Natural killer cell treated with Interleukin-12 subunit alpha and Interleukin-12 subunit beta and Interleukin-15 and Interleukin-18, amount 100 ng/mL, for 72 hours (primary cell): ENCODE measurements at regions not wholly inside any gene's neighbourhood (a gene's known extent, or its start where the extent isn't known, plus 50 kb on each side); places are given as distances from the start of the nearest gene placed in this dataset.
A peak's percentile ranks its signal among the peaks of the same experiment; 100 is the strongest.

Experiments
- ATAC-seq, 2 donors: fragments of 150-1000 bp; cut with Tn5 transposase in 1 of 2; sonication (Bioruptor Pico), chemical (Tn5 transposase) in 1 of 2; 2 replicates each; pipeline ENCODE4 v1.10.0; 2021
- DNase-seq: peaks from one replicate; pipeline ENCODE4 v3.0.0; 2022; ENCODE audit warnings: low spot score
- H3K27ac Mint-ChIP-seq, 2 donors: 1 replicate in 1 of 2; 2 replicates in 1 of 2; pipeline ENCODE4 v1.8.0; 2022; ENCODE audit warnings: mixed read lengths in 2 of 2, mild to moderate bottlenecking in 1 of 2, moderate library complexity in 1 of 2
- H3K27me3 Mint-ChIP-seq, 2 donors: 1 replicate in 1 of 2; 2 replicates in 1 of 2; pipeline ENCODE4 v1.8.0; 2022; ENCODE audit warnings: mixed read lengths in 2 of 2
- H3K36me3 Mint-ChIP-seq: one replicate; pipeline ENCODE4 v1.8.0; 2022; ENCODE audit warnings: mixed read lengths
- H3K4me1 Mint-ChIP-seq, 2 donors: 1 replicate in 1 of 2; 2 replicates in 1 of 2; pipeline ENCODE4 v1.8.0; 2022; ENCODE audit warnings: low read depth in 2 of 2, mixed read lengths in 2 of 2, mild to moderate bottlenecking in 1 of 2
- H3K4me3 Mint-ChIP-seq: one replicate; pipeline ENCODE4 v1.8.0; 2022; ENCODE audit warnings: mixed read lengths
- H3K9me3 Mint-ChIP-seq: 2 replicates; pipeline ENCODE4 v1.8.0; 2022; ENCODE audit warnings: mixed read lengths

DNA sequence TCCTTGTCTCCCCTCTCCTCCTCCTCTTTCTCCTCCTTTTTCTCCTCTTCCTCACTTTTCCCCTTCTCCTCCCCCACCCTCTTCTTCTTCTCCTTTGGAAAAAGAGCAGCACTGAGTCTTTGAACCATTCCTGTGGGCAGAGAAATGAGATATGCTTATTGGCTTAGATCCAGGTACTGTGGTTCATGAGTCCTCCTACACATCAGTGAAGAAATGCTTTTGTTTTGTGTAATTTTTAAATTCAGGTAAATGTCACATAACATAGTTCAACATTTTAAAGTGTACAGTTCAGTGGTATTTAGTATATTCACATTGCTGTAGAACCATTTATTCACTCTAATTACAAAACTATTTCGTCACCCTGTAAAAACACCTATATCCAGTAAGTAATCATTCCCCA lies 402.1 kb downstream of the AACS start:
- Mint-ChIP-seq H3K4me1 (no peaks in the 10 kb centered on the region), H3K4me3 (no peak overlapping the region), H3K9me3 (no peaks in the 10 kb centered on the region), H3K27ac (no peak overlapping the region), H3K36me3 (no peaks in the 10 kb centered on the region), H3K27me3 (peaks cover 7 to 8% of the 10 kb centered on the region in 2 donors)
- DNase-seq (no peak), ATAC-seq (no peak)

DNA sequence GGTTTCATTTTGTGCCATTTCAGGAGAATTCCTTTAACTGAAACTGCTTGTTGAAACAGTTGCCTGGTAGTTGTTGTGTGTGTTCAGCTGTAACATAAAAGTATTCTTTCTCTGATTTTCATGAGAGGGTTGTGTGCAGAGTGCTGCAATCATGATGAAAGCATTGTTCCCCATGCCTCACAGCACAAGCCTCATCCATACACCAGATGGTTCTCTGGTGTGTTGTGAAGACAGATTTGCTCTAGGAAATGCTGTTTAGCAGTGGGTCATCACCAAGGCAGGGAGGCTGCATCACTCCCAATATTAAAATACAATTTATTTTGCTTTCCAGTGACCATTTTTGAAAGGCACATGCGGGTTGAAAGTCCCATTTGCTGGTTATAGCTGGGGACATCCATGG lies 404.4 kb downstream of the AACS start:
- H3K27me3 Mint-ChIP-seq, result peaks cover 8 to 16% of the 10 kb centered on the region in 2 donors

DNA sequence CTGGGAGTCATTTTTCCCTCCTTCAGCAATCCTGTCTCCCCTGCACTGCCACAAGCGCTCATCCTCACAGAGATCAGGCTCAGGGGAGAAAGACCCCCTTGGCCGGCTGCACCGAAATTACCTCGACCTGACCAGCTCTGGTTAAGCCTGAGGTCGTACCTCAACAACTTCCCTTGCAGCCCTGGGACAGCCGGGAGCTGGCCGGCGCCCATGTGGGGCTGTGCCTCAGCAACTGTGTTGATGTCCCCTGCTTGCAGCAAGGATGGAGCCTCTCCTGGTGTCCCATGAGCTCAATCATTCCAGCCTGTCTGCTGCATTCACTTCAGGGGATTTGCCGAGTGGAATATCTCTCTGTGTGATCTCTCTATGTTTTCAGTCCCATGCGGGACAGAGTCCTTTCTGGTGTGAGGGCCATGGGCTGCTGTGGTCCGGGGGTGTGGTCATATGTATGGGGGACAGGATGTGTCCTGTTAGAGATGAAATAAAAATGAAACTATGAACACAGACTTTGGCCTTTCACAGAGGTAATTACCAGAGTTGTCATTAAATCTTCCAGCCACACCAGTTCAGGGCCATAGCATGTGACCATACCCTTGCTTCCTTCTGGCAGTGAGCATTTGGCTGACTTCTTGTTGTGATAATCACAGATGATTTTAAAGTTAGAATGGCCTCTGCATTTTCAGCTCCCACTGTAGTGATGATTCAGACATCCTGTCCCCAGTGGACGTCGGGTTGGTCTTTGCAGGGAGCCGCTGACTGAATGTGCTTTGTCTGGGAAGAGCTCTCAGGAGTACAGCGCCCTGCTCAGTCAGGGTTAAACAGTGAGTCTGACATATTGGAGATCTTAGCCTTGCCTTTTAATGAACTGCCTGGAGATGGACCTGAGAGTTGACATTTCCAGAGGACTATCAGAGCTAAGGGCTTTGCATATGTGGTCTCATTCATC lies 405.9 kb downstream of the AACS start:
- Mint-ChIP-seq H3K4me3 (no peak overlapping the region), H3K27ac (no peak overlapping the region), H3K4me1 (no peaks in the 10 kb centered on the region), H3K36me3 (no peaks in the 10 kb centered on the region), H3K9me3 (no peaks in the 10 kb centered on the region), H3K27me3 (peaks cover 9 to 16% of the 10 kb centered on the region in 2 donors)
- no peak for DNase-seq
- no peak for ATAC-seq

More for the DNA sequence above, 404.4 kb downstream of the AACS start:
- ATAC-seq (no peak), DNase-seq (no peak)
- no peak overlapping the region for H3K27ac Mint-ChIP-seq
- H3K36me3 Mint-ChIP-seq, result no peaks in the 10 kb centered on the region
- no peaks in the 10 kb centered on the region for H3K4me1 Mint-ChIP-seq
- H3K9me3 Mint-ChIP-seq, result no peaks in the 10 kb centered on the region
- H3K4me3 Mint-ChIP-seq, result no peak overlapping the region

DNA sequence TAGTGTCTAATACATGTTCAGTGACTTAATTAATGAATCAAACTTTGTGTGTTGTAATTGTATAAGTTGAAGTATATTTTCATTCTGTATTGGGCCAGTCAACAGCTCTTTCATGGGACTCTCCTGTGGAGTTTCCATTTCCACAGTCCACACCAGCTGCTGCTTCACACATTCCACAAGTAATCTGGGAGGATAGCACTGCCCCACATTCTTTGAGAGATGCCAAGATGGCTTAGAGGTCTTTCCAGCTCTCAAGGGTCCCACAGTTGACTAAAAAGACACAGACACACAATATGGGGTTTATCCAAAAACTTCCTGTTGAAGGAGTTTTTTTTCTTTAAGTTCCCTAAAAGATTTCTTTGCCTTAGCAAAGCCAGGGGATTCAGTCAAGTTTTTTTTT lies 408.3 kb downstream of the AACS start:
- peaks cover 2% of the 10 kb centered on the region for H3K9me3 Mint-ChIP-seq
- H3K27me3 Mint-ChIP-seq, result peaks cover 16 to 19% of the 10 kb centered on the region in 2 donors
- no peak overlapping the region for H3K27ac Mint-ChIP-seq
- no peak for DNase-seq
- no peak overlapping the region for H3K4me3 Mint-ChIP-seq
- no peaks in the 10 kb centered on the region for H3K4me1 Mint-ChIP-seq
- H3K36me3 Mint-ChIP-seq, result no peaks in the 10 kb centered on the region
- no peak for ATAC-seq

DNA sequence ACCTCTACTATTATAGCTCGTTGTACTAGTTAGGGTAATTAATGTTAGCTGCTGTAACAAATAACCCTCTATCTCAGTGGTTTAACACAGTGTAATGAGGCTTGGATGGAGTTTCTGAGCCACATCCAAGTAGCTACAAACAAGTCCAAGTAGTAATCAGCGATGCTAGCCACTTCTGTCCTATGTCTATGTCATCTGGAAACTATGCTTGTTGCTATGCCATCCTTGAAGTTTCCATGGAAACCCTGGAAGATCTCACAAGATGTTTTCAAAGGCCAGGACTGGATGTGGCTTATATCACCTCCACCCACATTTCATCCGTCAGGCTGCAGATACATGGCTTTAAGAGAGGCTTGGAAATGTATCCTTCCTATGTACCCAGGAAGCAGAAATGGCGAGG lies 422.1 kb downstream of the AACS start:
- Mint-ChIP-seq H3K36me3 (no peaks in the 10 kb centered on the region), H3K4me1 (no peaks in the 10 kb centered on the region), H3K9me3 (peaks cover 2% of the 10 kb centered on the region), H3K27me3 (no peaks in the 10 kb centered on the region), H3K27ac (no peak overlapping the region), H3K4me3 (no peak overlapping the region)
- DNase-seq (no peak), ATAC-seq (no peak)

DNA sequence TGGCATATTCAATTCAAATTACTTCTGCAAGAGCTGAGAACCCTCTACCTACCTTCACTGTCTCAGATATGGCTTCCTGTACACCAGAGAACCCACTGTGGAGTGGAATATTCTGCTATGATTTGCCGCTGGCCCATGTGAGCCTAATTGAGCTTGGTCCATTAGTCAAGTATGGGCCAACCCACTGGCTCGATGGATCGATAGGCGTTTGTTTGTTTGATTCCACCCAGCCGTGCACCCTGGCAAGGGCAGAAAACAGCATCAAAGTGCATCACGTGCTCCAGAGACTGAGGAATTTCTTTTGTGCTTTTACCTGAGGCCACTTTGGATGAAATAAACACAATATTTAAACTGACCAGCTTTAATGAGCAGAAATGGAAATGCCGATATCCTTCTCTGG lies 426.3 kb downstream of the AACS start:
- Mint-ChIP-seq H3K4me3 (no peak overlapping the region), H3K27me3 (peaks cover 0 to 3% of the 10 kb centered on the region in 2 donors), H3K9me3 (peaks cover 6% of the 10 kb centered on the region), H3K27ac (no peak overlapping the region), H3K4me1 (peaks cover 0 to 3% of the 10 kb centered on the region in 2 donors), H3K36me3 (peaks cover 5% of the 10 kb centered on the region)
- DNase-seq (no peak), ATAC-seq (no peak)

DNA sequence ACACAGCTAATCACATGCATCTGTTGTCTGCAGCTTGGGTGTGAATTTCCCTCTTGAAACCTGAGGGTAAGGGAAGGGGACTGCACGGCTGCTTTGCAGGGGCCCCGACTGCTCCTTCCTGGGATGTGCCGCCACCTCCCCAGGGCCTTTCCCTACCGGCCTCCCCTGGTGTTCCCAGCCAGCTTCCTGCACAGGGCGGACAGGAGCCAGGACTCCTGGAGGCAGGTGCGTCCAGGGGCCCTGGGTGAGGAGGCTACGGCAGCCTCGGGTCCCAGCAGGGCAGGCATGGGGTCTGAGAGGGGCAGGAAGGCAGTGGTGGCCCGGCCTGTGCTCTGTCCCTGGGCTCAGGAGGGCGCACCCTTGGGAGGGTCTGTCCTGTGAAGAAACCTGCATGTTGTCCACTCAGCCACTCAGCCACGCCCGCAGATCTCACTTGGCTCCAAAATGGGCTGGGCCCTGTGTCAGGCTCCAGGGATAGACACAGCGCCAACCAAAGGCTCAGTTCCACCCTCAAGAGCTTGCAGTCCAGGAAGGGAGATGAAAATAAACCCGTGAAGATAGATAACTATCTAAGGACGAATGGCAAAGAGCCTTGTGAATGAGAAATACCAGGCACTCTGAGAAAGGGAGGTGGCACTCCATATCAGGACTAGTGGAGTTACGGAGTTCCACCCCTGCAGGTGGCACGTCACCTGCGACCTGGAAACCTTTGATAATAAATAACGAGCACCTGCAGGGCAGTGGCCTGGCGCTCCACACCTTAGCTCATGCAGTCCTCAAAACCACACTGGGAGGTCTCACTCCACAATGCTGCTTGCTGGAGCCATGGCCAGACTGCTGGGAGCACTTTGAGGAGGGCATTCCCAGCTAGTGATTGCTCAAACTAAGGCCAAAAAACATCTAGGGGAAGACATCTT lies 427.4 kb downstream of the AACS start:
- Mint-ChIP-seq H3K9me3 (peaks cover 3% of the 10 kb centered on the region), H3K4me3 (no peak overlapping the region), H3K27me3 (peaks cover 3 to 5% of the 10 kb centered on the region in 2 donors), H3K27ac (no peak overlapping the region), H3K36me3 (peaks cover 5% of the 10 kb centered on the region), H3K4me1 (peaks cover 0 to 3% of the 10 kb centered on the region in 2 donors)
- ATAC-seq, result peak; percentile 24 to 52
- no peak for DNase-seq

DNA sequence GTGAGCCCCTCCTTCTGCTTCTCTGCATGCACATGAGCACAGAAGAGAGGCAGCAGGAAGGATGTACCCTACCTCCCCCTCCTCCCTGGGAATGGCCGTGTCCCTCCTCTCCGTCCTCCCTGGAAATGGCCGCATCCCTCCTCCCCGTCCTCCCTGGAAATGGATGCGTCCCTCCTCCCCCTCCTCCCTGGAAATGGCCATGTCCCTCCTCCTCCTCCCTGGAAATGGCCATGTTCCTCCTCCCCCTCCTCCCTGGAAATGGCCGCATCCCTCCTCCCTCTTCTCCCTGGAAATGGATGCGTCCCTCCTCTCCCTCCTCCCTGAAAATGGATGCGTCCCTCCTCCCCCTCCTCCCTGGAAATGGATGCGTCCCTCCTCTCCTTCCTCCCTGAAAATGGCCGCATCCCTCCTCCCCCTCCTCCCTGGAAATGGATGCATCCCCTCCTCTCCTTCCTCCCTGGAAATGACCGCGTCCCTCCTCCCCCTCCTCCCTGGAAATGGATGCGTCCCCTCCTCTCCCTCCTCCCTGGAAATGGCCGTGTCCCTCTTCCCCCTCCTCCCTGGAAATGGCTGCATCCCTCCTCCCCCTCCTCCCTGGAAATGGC lies 428.6 kb downstream of the AACS start:
- H3K27ac Mint-ChIP-seq, result no peak overlapping the region
- no peak for DNase-seq
- peaks cover 3% of the 10 kb centered on the region for H3K9me3 Mint-ChIP-seq
- H3K36me3 Mint-ChIP-seq, result peaks cover 5% of the 10 kb centered on the region
- peaks cover 0 to 3% of the 10 kb centered on the region in 2 donors for H3K4me1 Mint-ChIP-seq
- ATAC-seq, result no peak
- H3K4me3 Mint-ChIP-seq, result no peak overlapping the region
- H3K27me3 Mint-ChIP-seq, result peaks cover 3 to 7% of the 10 kb centered on the region in 2 donors

DNA sequence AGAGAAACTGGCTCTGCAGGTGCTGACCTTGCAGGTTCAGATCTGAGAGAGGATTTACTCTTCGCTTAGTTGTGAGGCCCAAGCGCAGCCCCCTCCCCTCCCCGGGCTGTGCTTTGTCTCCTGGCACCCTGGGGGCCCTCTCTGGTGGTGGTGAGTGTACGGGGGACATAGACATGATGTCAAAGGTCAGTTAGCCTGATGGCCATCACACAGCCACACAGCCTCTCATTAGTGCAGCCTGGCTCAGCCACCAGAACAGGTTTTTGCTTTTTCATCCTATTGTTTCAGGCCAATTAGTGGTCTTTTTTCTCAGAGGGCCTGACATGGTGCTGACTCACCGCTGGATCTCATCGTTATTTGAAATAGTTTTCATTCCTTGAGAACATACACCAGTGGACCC lies 437.9 kb downstream of the AACS start:
- ATAC-seq (no peak), DNase-seq (no peak)
- no peak overlapping the region for H3K27ac Mint-ChIP-seq
- no peaks in the 10 kb centered on the region for H3K9me3 Mint-ChIP-seq
- no peaks in the 10 kb centered on the region for H3K4me1 Mint-ChIP-seq
- no peaks in the 10 kb centered on the region for H3K27me3 Mint-ChIP-seq
- H3K4me3 Mint-ChIP-seq, result no peak overlapping the region
- H3K36me3 Mint-ChIP-seq, result no peaks in the 10 kb centered on the region

DNA sequence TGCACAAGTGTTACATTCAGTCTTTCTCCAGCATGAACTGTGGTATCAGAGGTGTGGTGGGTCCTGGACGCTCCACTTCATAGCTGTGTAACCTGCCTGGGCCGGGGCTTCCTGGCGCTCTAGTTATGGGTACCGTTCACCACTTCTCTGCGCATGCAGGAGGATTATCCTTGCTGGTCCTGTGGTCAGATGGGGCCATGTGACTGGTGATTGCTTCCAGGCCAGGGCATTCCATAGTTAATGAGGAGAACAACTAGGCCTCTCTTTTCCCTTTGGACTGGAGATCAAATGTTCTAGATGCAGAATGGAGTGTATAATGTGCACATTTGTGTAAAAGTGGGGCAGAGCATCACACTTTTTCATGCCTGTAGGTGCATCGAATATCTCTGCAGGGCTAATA lies 444.0 kb downstream of the AACS start:
- Mint-ChIP-seq H3K4me3 (no peak overlapping the region), H3K27ac (no peak overlapping the region)
- ATAC-seq, result no peak

DNA sequence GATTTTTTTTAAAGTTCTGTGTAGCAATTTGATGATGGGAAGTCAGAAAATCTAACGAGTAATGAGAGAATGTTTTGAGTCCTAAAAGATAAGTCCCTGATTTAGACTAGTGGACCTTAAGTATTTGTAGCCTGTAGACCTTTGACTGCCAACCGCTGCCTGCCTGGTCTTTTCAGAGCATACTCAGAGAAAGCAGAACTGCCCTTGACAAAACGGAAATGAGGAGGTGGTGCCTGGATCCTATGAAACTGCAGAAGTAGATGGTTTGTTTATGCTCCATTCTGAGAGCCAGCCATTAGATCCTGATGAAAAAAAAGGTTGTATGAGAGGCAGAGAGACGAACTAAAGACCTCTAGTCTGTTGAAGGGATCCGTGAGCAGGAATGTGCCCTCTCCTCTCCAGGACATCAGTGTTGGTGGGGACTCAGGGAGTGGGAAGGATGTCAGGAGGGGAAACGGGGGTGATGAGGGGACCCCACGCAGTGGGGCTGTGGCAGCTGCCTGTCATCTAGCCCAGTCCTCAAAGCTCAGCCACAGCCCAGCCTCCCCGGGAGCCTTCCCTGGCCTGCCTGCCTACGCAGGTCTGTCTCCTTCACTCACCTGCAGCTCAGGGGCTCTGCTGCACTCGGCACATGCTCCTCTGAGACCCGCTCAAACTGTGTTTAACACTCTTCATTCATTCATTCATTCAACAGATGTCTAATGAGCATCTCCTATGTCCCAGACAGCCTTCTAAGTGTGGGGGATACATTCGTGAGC lies 447.5 kb downstream of the AACS start:
- Mint-ChIP-seq H3K9me3 (no peaks in the 10 kb centered on the region), H3K4me3 (no peak overlapping the region), H3K4me1 (no peaks in the 10 kb centered on the region), H3K36me3 (no peaks in the 10 kb centered on the region), H3K27ac (no peak overlapping the region), H3K27me3 (peaks cover 0 to 3% of the 10 kb centered on the region in 2 donors)
- no peak for ATAC-seq
- DNase-seq, result no peak

More for the DNA sequence above, 444.0 kb downstream of the AACS start:
- Mint-ChIP-seq H3K4me1 (no peaks in the 10 kb centered on the region), H3K9me3 (no peaks in the 10 kb centered on the region), H3K27me3 (peaks cover 0 to 3% of the 10 kb centered on the region in 2 donors), H3K36me3 (no peaks in the 10 kb centered on the region)
- no peak for DNase-seq

DNA sequence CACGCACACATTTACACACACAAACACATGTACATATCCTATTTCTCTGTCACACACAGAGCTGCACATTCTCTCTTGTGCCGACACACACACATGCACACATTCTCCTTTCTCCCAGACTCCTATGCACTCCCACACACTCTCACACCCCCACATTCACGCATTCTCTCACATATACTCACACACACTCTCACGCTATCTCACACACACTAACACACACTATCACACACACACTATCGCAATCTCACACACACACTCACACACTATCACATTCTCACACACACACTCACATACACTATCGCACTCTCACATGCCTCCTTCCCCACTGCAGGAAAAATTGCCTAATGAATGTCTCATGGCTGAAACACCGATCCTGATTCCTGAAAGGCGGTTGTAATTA lies 450.7 kb downstream of the AACS start:
- ATAC-seq (peak in 1 of 2 donors; percentile 51), DNase-seq (no peak)
- Mint-ChIP-seq H3K4me3 (no peak overlapping the region), H3K4me1 (no peaks in the 10 kb centered on the region), H3K27me3 (no peaks in the 10 kb centered on the region), H3K9me3 (no peaks in the 10 kb centered on the region), H3K36me3 (no peaks in the 10 kb centered on the region), H3K27ac (no peak overlapping the region)

DNA sequence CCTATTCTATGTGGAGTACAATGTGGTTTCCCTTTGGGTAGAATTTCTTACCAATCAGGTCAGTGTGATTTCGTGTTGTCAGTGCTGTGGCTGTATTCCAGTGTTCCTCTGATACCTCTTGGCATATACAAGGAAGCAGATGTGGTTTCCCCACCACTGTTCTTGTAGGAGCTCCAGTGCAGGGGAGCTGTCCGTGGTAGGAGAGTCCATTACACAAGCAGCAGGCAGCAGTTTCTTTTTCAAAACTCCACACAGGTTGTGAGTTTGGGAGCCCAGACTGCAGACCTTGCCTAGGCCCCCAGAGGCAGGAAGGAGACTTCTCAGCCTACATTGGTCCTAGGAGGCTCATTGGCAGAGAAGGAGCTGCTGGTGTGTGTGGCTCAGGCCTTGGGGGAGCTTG lies 452.8 kb downstream of the AACS start:
- Mint-ChIP-seq H3K27me3 (no peaks in the 10 kb centered on the region), H3K4me3 (no peak overlapping the region), H3K36me3 (no peaks in the 10 kb centered on the region), H3K9me3 (peaks cover 4% of the 10 kb centered on the region), H3K4me1 (no peaks in the 10 kb centered on the region), H3K27ac (no peak overlapping the region)
- ATAC-seq, result no peak
- no peak for DNase-seq
